ENCODE measurements at regions not wholly inside any gene's neighbourhood (a gene's known extent, or its start where the extent isn't known, plus 50 kb on each side); places are given as distances from the start of the nearest gene placed in this dataset.

DNA sequence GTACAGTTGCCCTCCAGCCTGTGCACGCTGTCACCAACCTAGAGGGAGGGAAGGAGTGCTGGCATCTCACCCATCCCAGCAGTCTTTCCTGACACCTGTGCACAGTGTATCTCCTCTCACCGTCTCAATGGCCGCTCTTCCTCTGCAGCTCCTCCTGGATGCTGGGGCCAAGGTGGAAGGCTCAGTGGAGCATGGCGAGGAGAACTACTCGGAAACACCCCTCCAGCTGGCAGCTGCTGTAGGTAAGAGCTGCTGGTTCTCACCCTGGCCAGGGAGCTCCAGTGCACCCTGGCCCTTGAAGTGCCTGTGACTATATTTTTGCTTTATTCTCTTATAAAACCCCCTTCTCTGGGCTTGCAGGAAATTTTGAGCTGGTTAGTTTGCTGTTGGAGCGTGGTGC, 68.7 kb upstream of the PWP1 start:
- no peak overlapping the region for H3K27ac ChIP-seq
- H3K27me3 ChIP-seq (ENCODE audit: control insufficient read depth, insufficient read depth, low read length): no peaks in the 10 kb centered on the region
- H3K9me3 ChIP-seq (ENCODE audit: control insufficient read depth, low read length): no peaks in the 10 kb centered on the region
- no peaks in the 10 kb centered on the region for H3K36me3 ChIP-seq (ENCODE audit: control insufficient read depth, insufficient read depth, low read length)
- no peak for TF ChIP-seq CTCF (IDR thresholded peaks at IDR 0.05)
- H3K9ac ChIP-seq: no peak overlapping the region
- no peaks in the 10 kb centered on the region for H3K79me2 ChIP-seq
- no peak overlapping the region for H2AFZ ChIP-seq
- H3K4me2 ChIP-seq (ENCODE audit: low read length): no peak overlapping the region
- no peaks in the 10 kb centered on the region for H3K4me1 ChIP-seq
- no peak overlapping the region for H3K4me3 ChIP-seq (ENCODE audit: low read depth, low read length)

DNA sequence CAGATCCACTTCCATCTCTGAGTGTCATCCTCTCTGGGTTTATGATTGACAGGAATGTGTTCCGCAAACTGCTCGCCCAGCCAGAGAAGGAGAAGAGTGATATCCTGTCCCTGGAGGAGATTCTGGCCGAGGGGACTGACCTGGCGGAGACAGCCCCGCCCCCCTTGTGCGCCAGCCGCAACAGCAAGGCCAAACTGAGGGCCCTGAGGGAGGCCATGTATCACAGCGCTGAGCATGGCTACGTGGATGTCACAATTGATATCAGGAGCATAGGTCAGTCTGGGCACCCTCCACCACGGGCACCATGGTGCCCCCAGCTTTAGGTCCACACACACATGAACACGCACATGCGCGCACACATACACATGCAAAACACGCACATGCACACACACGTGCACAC, 67.5 kb upstream of the PWP1 start:
- Histone ChIP-seq H3K4me1 (no peaks in the 10 kb centered on the region), H2AFZ (no peak overlapping the region), H3K9ac (no peak overlapping the region), H3K9me3 (ENCODE audit: control insufficient read depth, low read length) (no peaks in the 10 kb centered on the region), H3K27me3 (ENCODE audit: control insufficient read depth, insufficient read depth, low read length) (no peaks in the 10 kb centered on the region), H3K4me2 (ENCODE audit: low read length) (no peak overlapping the region), H3K27ac (no peak overlapping the region), H3K79me2 (no peaks in the 10 kb centered on the region), H3K4me3 (ENCODE audit: low read depth, low read length) (no peak overlapping the region), H3K36me3 (ENCODE audit: control insufficient read depth, insufficient read depth, low read length) (no peaks in the 10 kb centered on the region)
- TF ChIP-seq CTCF (IDR thresholded peaks at IDR 0.05): no peak

- Histone ChIP-seq H3K27me3 (ENCODE audit: control insufficient read depth, insufficient read depth, low read length) (no peaks in the 10 kb centered on the region), H3K4me1 (no peaks in the 10 kb centered on the region), H2AFZ (no peak overlapping the region), H3K27ac (no peak overlapping the region), H3K4me3 (ENCODE audit: low read depth, low read length) (no peak overlapping the region), H3K36me3 (ENCODE audit: control insufficient read depth, insufficient read depth, low read length) (no peaks in the 10 kb centered on the region), H3K79me2 (no peaks in the 10 kb centered on the region), H3K4me2 (ENCODE audit: low read length) (no peak overlapping the region), H3K9me3 (ENCODE audit: control insufficient read depth, low read length) (no peaks in the 10 kb centered on the region), H3K9ac (no peak overlapping the region)
- no peak for TF ChIP-seq CTCF (IDR thresholded peaks at IDR 0.05)
Observed at GRCh38 chr12:107619831-107620230, 65.8 kb upstream of the PWP1 start.

DNA sequence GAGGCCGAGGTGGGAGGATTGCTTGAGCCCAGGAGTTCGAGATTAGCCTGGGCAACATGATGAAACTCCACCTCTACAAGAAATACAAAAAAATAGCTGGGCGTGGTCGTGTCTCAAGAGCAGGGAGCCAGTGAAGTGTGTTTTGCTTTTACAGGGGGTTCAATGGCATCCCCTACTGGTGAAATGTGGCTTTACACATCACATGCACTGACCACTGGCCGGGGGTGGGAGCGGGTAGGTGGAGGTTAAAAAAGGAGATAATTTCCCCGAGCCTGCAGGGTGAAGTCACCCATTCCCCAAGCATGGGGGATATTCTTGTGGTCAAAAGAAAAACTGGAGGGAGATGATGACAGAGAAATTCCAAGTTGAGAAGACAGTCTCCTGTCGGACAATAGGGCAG, 63.6 kb upstream of the PWP1 start:
- peak; percentile 36 for TF ChIP-seq CTCF (IDR thresholded peaks at IDR 0.05)
- no peaks in the 10 kb centered on the region for H3K36me3 ChIP-seq (ENCODE audit: control insufficient read depth, insufficient read depth, low read length)

DNA sequence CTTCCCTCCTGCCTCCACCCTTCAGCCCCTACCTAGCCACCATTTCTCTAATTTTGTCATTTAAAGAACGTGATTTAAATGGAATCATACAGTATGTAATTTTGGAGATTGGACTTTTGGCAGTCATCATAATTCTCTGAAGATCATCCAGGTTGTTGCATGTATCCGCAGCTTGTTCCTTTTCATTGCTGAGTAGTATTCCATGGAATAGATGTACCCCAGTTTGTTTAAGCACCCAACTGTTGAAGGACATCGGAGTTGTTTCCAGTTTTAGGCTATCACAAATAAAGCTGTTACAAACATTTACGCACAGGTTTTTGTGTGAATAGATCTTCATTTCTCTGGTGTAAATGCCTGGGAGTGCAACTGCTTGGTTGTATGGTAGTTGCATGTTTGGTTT, 61.1 kb upstream of the PWP1 start:
- TF ChIP-seq CTCF (IDR thresholded peaks at IDR 0.05): no peak
- no peak overlapping the region for H3K4me3 ChIP-seq (ENCODE audit: low read depth, low read length)
- no peaks in the 10 kb centered on the region for H3K4me1 ChIP-seq
- H3K9ac ChIP-seq: no peak overlapping the region
- no peak overlapping the region for H2AFZ ChIP-seq
- no peaks in the 10 kb centered on the region for H3K9me3 ChIP-seq (ENCODE audit: control insufficient read depth, low read length)
- no peaks in the 10 kb centered on the region for H3K27me3 ChIP-seq (ENCODE audit: control insufficient read depth, insufficient read depth, low read length)
- no peaks in the 10 kb centered on the region for H3K36me3 ChIP-seq (ENCODE audit: control insufficient read depth, insufficient read depth, low read length)
- H3K4me2 ChIP-seq (ENCODE audit: low read length): no peak overlapping the region
- no peak overlapping the region for H3K27ac ChIP-seq
- H3K79me2 ChIP-seq: no peaks in the 10 kb centered on the region

More for the DNA sequence above, 63.6 kb upstream of the PWP1 start:
- no peak overlapping the region for H3K9ac ChIP-seq
- H3K4me3 ChIP-seq (ENCODE audit: low read depth, low read length): no peak overlapping the region
- no peak overlapping the region for H3K4me2 ChIP-seq (ENCODE audit: low read length)
- no peaks in the 10 kb centered on the region for H3K79me2 ChIP-seq
- no peaks in the 10 kb centered on the region for H3K27me3 ChIP-seq (ENCODE audit: control insufficient read depth, insufficient read depth, low read length)
- no peaks in the 10 kb centered on the region for H3K4me1 ChIP-seq
- H3K27ac ChIP-seq: no peak overlapping the region
- no peaks in the 10 kb centered on the region for H3K9me3 ChIP-seq (ENCODE audit: control insufficient read depth, low read length)
- no peak overlapping the region for H2AFZ ChIP-seq
